Glutamatergic neuron (in vitro differentiated cells): ENCODE measurements at regions not wholly inside any gene's neighbourhood (a gene's known extent, or its start where the extent isn't known, plus 50 kb on each side); places are given as distances from the start of the nearest gene placed in this dataset.

Experiments used
- DNase-seq: peaks from one replicate; pipeline ENCODE4 v3.0.0; 2022
- H3K27ac Mint-ChIP-seq: one replicate; pipeline ENCODE4 v1.8.0; 2020; ENCODE audit warnings: mild to moderate bottlenecking, mixed read lengths, inconsistent platforms; ENCODE audit not compliant: unreplicated experiment
- H3K27me3 Mint-ChIP-seq: one replicate; pipeline ENCODE4 v1.8.0; 2020; ENCODE audit warnings: mild to moderate bottlenecking, moderate library complexity, mixed read lengths, inconsistent platforms; ENCODE audit not compliant: unreplicated experiment
- H3K36me3 Mint-ChIP-seq: one replicate; pipeline ENCODE4 v1.8.0; 2020; ENCODE audit warnings: mild to moderate bottlenecking, mixed read lengths, inconsistent platforms; ENCODE audit not compliant: unreplicated experiment
- H3K4me1 Mint-ChIP-seq: one replicate; pipeline ENCODE4 v1.8.0; 2020; ENCODE audit warnings: mild to moderate bottlenecking, low read depth, mixed read lengths, inconsistent platforms; ENCODE audit not compliant: unreplicated experiment
- H3K4me3 Mint-ChIP-seq: one replicate; pipeline ENCODE4 v1.8.0; 2020; ENCODE audit warnings: mild to moderate bottlenecking, mixed read lengths, inconsistent platforms; ENCODE audit not compliant: unreplicated experiment
- H3K9me3 Mint-ChIP-seq: one replicate; pipeline ENCODE4 v1.8.0; 2020; ENCODE audit warnings: mild to moderate bottlenecking, moderate library complexity, mixed read lengths, inconsistent platforms; ENCODE audit not compliant: unreplicated experiment
- CTCF ChIP-seq: fragments of 200-600 bp; sonication (generic); IDR thresholded peaks from one replicate; pipeline ENCODE4 v1.5.0; 2021; ENCODE audit not compliant: partially characterized antibody, unreplicated experiment

DNA sequence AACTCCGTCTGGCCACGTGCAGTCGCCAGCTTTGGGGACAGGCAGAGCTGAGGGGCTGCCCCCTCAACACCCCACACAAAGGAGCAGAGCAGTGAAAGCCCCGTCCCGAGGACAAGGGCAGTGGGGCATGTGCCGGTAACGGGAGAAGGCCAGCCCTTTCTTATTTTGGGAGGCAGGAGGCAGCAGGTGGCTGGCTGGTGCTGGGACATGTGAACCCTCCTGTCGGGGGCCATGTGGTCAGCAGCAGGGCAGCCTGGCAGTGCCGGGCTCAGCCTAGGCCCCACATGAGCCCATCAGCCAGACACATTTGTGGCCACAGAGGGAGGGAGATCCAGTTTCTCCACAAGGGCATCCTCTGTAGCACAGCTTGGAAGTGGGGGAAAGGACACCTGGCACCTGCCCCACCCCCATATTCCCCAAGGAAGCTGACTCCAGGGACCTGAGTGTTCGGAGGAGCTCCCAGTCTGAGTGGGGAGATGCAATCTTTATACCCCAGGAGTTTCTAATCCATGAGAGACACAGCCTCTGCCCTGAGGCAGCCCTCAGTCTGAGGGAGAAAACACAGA lies 137.6 kb downstream of the MRPL14 start:
- Mint-ChIP-seq H3K27me3 (peaks cover 5% of the 10 kb centered on the region), H3K4me3 (no peak overlapping the region), H3K27ac (peak overlapping the region; percentile 41), H3K4me1 (peaks cover 2% of the 10 kb centered on the region), H3K36me3 (no peaks in the 10 kb centered on the region), H3K9me3 (peaks cover 6% of the 10 kb centered on the region)
- no peak for DNase-seq
- TF ChIP-seq CTCF: no peak

DNA sequence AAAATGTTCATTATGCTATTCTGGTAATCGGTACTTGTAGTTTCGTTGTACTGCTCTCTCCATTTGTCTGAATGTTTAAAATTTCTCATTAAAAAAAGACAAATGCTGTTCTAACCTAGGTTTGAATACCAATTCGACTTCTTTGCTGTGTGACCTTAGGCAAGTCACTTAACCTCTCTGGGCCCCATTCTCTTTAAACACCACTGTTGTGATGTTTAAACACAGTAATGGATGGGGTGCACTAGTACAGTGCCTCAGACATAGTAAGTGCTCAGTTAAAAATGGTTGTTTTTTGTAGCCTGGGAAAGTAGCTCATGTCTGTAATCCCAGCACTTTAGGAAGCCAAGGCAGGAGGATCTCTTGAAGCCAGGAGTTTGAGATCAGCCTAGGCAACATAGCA lies 138.5 kb downstream of the MRPL14 start:
- no peak for TF ChIP-seq CTCF
- peaks cover 2% of the 10 kb centered on the region for H3K4me1 Mint-ChIP-seq
- H3K27me3 Mint-ChIP-seq: peaks cover 5% of the 10 kb centered on the region
- H3K36me3 Mint-ChIP-seq: no peaks in the 10 kb centered on the region
- no peak for DNase-seq
- no peak overlapping the region for H3K4me3 Mint-ChIP-seq
- H3K9me3 Mint-ChIP-seq: peaks cover 8% of the 10 kb centered on the region
- H3K27ac Mint-ChIP-seq: no peak overlapping the region

- H3K4me1 Mint-ChIP-seq: peaks cover 2% of the 10 kb centered on the region
- peaks cover 5% of the 10 kb centered on the region for H3K27me3 Mint-ChIP-seq
- DNase-seq: no peak
- no peaks in the 10 kb centered on the region for H3K36me3 Mint-ChIP-seq
- no peak overlapping the region for H3K4me3 Mint-ChIP-seq
- no peak for TF ChIP-seq CTCF
- peaks cover 8% of the 10 kb centered on the region for H3K9me3 Mint-ChIP-seq
- H3K27ac Mint-ChIP-seq: no peak overlapping the region
Measured at GRCh38 chr6:43987838-43988439, 139.3 kb downstream of the MRPL14 start.

GRCh38 chr6:43986177-43986825 lies 141.0 kb downstream of the MRPL14 start:
- Mint-ChIP-seq H3K9me3 (peaks cover 8% of the 10 kb centered on the region), H3K27ac (no peak overlapping the region), H3K36me3 (no peaks in the 10 kb centered on the region), H3K4me3 (no peak overlapping the region), H3K4me1 (peaks cover 2% of the 10 kb centered on the region), H3K27me3 (peaks cover 4% of the 10 kb centered on the region)
- TF ChIP-seq CTCF: no peak
- no peak for DNase-seq

DNA sequence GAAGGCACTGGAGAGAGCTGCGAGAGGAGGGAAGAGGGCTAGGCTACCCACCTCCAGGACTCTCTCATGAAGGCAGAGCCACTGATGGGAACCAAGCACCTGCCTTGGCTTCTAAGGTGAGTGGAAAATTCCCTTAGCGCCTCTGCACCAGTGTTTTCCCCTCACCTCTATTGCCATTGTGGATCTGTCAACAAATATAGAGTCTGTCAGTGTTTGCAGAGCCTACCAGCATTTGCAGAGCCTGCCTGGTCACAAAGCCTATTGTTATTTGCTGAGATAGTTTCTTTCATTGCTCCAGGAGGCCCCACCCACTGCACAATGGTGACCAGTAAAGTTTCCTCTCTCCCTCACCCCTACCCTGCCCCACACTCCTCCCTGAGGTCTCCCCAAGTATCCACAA lies 141.9 kb downstream of the MRPL14 start:
- DNase-seq: no peak
- peaks cover 9% of the 10 kb centered on the region for H3K9me3 Mint-ChIP-seq
- no peak for TF ChIP-seq CTCF
- peaks cover 4% of the 10 kb centered on the region for H3K27me3 Mint-ChIP-seq
- no peak overlapping the region for H3K4me3 Mint-ChIP-seq
- H3K4me1 Mint-ChIP-seq: peaks cover 2% of the 10 kb centered on the region
- no peaks in the 10 kb centered on the region for H3K36me3 Mint-ChIP-seq
- no peak overlapping the region for H3K27ac Mint-ChIP-seq
